ENCODE measurements at regions not wholly inside any gene's neighbourhood (a gene's known extent, or its start where the extent isn't known, plus 50 kb on each side); places are given as distances from the start of the nearest gene placed in this dataset.

DNA sequence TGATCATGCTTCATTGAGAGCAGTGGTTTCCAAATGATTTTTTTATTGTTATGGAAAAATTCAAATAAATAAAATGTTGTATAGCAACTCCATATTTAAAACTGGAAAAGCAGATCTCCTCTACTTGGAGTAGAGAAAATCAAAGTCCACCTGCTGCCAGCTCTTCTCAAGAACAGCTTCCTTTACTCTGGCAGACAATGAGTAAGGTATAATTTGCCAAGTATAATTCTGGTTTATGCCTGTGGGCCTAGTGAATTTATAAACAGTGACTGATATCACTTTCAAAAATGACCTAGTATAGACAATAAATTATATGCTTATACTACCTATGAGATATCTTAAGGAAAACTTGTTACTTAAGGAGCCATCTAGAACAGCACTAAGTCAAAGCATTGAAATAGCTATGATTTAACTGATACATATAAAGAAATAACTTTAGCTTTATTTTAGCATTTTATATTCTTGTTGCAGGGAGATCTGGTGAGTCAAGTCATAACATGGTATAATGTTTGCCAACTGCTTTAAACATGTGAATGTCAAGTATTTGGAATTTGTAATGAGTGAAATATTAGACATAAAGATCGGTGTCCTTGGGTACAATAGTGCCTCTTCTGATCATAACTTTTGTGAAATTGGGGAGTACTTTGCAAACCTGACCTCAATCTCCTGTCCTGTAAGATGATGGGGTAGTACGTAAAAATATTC is 1389.1 kb upstream of the PIK3C3 start:
- H3K4me3 ChIP-seq (ENCODE audit: control insufficient read depth, low read depth, low read length) = no peak overlapping the region
- no peak for DNase-seq (ENCODE audit: low read depth)
- TF ChIP-seq, protein P1, sequence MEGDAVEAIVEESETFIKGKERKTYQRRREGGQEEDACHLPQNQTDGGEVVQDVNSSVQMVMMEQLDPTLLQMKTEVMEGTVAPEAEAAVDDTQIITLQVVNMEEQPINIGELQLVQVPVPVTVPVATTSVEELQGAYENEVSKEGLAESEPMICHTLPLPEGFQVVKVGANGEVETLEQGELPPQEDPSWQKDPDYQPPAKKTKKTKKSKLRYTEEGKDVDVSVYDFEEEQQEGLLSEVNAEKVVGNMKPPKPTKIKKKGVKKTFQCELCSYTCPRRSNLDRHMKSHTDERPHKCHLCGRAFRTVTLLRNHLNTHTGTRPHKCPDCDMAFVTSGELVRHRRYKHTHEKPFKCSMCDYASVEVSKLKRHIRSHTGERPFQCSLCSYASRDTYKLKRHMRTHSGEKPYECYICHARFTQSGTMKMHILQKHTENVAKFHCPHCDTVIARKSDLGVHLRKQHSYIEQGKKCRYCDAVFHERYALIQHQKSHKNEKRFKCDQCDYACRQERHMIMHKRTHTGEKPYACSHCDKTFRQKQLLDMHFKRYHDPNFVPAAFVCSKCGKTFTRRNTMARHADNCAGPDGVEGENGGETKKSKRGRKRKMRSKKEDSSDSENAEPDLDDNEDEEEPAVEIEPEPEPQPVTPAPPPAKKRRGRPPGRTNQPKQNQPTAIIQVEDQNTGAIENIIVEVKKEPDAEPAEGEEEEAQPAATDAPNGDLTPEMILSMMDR (conservative IDR thresholded peaks at IDR 0.05; ENCODE audit: control insufficient read depth, insufficient read depth, low read depth, low read length) = no peak

DNA sequence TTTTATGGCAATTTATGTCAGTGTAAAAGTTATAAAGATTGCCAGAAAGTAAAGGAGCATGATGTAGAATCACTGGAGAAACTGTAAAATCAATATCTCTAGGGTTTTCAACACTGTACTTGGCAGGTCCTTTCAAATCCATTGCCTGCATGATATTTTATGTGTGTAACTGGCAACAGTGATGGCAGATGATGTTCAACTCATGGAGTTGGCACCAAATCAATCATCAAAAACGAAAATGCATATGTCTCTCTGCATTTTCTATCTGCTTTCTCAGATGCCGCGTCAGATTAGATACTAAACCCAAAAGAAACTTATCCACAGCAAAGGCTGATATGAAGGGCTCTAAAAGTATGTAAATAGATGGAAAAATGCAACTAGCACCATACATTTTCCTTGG is 1395.5 kb upstream of the PIK3C3 start:
- TF ChIP-seq, protein P1 (conservative IDR thresholded peaks at IDR 0.05; ENCODE audit: control insufficient read depth, insufficient read depth, low read depth, low read length) = no peak
- H3K4me3 ChIP-seq (ENCODE audit: control insufficient read depth, low read depth, low read length) = no peak overlapping the region
- DNase-seq (ENCODE audit: low read depth) = no peak

DNA sequence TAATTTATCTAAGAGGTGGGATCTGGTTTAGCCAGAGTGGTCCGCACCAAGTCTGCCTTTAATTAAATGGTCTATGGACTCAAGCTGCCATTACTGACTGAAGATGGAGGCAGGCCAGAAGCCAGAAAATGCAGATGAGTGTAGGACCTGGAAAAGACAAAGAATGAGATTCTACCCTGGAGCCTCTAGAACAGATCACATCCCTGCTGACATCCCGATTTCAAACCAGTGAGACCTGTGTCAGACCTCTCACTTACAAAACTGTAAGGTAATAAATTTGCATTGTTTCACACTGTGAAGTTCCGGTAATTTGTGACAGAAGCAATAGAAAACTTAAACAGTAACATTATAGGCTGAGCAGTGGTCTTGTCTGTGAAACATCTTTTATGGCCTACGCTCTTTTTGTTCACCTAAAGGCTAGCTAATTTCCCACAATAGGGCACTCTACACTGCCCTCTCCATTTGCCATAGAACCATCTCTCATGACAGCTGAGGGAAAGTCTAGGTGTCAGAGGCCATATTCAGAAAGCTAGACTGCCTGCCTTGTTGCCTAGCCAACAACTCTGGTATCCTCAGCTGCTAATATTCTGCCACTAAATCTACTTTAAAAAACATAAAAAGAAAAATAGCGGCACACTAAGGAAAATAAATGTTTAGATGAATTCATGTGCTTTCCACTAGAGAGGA is 1396.2 kb upstream of the PIK3C3 start:
- TF ChIP-seq, protein P1 (conservative IDR thresholded peaks at IDR 0.05; ENCODE audit: control insufficient read depth, insufficient read depth, low read depth, low read length) = no peak
- H3K4me3 ChIP-seq (ENCODE audit: control insufficient read depth, low read depth, low read length) = no peak overlapping the region
- DNase-seq (ENCODE audit: low read depth) = no peak

DNA sequence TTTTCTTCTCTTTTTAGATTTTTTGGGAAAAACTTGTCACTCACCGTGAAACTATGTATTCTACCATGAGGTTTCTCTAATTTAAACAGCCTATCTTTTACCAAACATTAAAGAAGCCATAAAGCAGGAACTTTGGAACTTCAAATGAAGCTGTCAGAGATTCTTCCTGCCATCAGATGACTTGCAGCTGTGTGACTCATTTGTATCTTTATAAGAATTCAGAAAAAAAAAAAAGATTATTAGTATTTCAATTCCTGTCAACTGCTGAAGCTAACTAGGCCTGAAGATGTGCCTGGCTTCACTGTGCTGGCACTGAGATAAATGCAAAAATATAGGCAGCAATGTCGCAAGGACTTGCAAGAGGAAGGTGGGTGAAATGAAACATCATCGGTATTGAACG is 1399.1 kb upstream of the PIK3C3 start:
- TF ChIP-seq, protein P1 (conservative IDR thresholded peaks at IDR 0.05; ENCODE audit: control insufficient read depth, insufficient read depth, low read depth, low read length) = no peak

DNA sequence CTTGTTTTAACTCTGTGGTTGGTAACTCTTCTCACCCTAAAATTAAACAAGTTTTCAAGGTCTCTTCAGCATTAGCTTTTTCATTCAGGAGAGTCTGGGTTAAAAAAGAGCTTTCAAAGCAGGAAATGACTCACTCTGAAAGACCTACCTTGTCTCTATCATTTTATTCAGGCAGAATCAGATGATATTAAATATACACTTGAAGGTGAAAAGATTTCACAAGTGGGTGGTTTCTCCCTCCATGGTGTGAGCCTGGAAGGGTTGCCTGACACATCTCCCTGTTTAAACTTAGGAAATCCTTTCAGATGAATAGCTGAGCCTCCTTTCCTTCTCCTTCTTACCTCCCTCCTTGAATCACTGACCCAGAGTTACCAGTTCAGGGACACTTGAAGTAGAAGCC is 1402.0 kb upstream of the PIK3C3 start:
- no peak for DNase-seq (ENCODE audit: low read depth)
- no peak overlapping the region for H3K4me3 ChIP-seq (ENCODE audit: control insufficient read depth, low read depth, low read length)
- TF ChIP-seq, protein P1 (conservative IDR thresholded peaks at IDR 0.05; ENCODE audit: control insufficient read depth, insufficient read depth, low read depth, low read length) = no peak

More for the DNA sequence above, 1399.1 kb upstream of the PIK3C3 start:
- DNase-seq (ENCODE audit: low read depth) = no peak
- H3K4me3 ChIP-seq (ENCODE audit: control insufficient read depth, low read depth, low read length) = no peak overlapping the region

DNA sequence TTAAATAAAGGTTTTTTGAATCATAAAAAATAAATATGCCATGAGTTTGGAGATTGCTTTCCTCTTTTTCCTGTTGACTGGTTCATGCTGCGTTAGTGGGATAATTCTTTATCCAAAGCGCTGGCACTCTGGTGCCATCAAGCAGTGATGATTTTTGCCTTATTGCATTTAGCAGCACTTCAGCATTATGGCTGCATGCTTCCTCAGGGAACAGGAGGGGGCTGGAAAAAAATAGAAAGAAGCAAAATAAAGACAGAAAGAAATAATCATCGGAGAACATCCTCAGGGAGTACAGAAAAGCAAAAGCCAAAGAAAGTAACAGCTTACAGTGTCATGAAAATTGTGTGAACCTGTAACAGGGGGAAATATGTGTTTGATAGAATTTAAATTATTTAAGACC is 1408.2 kb upstream of the PIK3C3 start:
- H3K4me3 ChIP-seq (ENCODE audit: control insufficient read depth, low read depth, low read length) = no peak overlapping the region
- TF ChIP-seq, protein P1 (conservative IDR thresholded peaks at IDR 0.05; ENCODE audit: control insufficient read depth, insufficient read depth, low read depth, low read length) = no peak
- no peak for DNase-seq (ENCODE audit: low read depth)

Data from fibroblast of mammary gland (primary cell).